Astrocyte (in vitro differentiated cells and primary cell): ENCODE measurements at regions not wholly inside any gene's neighbourhood (a gene's known extent, or its start where the extent isn't known, plus 50 kb on each side); places are given as distances from the start of the nearest gene placed in this dataset.
"Not testable (repeated sequence)": the region's sequence is repeated elsewhere in the genome, so short reads cannot be mapped to it uniquely, and the experiment has no call there.

ENCODE experiments used
- EZH2 ChIP-seq: IDR thresholded peaks from 2 replicates; pipeline ENCODE4 v1.6.1; 2012; ENCODE audit warnings: mild to moderate bottlenecking, low read length, inconsistent platforms; ENCODE audit not compliant: insufficient read depth
- TF ChIP-seq, protein P1 (sequence below): IDR thresholded peaks from 2 replicates; pipeline ENCODE4 v1.5.1; 2011; ENCODE audit warnings: low read depth, mild to moderate bottlenecking, inconsistent platforms, low read length, moderate library complexity; ENCODE audit not compliant: insufficient read depth

GRCh38 chr2:111395350-111396128, 274.8 kb downstream of the BCL2L11 start:
- TF ChIP-seq, protein P1, sequence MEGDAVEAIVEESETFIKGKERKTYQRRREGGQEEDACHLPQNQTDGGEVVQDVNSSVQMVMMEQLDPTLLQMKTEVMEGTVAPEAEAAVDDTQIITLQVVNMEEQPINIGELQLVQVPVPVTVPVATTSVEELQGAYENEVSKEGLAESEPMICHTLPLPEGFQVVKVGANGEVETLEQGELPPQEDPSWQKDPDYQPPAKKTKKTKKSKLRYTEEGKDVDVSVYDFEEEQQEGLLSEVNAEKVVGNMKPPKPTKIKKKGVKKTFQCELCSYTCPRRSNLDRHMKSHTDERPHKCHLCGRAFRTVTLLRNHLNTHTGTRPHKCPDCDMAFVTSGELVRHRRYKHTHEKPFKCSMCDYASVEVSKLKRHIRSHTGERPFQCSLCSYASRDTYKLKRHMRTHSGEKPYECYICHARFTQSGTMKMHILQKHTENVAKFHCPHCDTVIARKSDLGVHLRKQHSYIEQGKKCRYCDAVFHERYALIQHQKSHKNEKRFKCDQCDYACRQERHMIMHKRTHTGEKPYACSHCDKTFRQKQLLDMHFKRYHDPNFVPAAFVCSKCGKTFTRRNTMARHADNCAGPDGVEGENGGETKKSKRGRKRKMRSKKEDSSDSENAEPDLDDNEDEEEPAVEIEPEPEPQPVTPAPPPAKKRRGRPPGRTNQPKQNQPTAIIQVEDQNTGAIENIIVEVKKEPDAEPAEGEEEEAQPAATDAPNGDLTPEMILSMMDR: not testable (repeated sequence)
- not testable (repeated sequence) for TF ChIP-seq EZH2
